ENCODE measurements at regions not wholly inside any gene's neighbourhood (a gene's known extent, or its start where the extent isn't known, plus 50 kb on each side); places are given as distances from the start of the nearest gene placed in this dataset.
"Not testable (repeated sequence)": the region's sequence is repeated elsewhere in the genome, so short reads cannot be mapped to it uniquely, and the experiment has no call there.

DNA sequence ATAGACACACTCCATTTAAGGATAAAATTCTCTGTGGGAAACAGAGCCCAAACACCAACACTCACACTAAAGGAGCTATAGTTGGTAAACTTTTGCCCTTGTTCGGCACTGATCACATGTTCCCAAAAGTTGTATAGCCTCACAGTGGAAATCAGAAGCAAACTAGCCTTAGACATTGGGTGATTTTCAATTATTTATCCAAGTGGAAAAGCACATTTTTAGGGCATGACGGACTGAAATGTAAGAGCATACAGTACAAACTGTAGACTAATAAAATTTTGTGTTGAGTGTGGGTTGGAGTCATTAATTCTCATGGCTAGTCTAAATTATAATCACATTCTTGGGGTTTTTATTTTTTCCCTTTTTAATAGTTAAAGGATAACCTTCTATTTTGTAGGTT is 202.4 kb downstream of the MOXD1 start:
- DNase-seq (ENCODE audit: low spot score): no peak

DNA sequence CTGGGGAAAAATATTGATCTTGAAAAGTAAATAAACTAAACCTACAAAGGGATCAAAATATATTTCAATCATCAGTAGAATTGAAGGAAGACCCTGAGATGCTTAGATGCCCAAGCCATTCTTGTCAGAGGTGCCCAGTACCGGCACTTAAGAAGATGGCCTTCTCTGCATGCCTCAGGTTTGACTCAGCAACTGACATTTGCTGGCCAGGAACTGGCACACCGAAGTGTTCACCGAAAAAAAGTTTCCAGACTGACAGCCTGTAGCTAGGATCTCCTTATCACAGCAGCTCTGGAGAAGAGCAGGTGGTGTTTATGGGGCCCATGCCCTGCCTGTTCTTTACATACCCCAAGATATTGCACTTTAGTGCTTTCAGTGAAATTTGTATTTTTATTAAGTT is 203.2 kb downstream of the MOXD1 start:
- DNase-seq (ENCODE audit: low spot score): no peak

DNA sequence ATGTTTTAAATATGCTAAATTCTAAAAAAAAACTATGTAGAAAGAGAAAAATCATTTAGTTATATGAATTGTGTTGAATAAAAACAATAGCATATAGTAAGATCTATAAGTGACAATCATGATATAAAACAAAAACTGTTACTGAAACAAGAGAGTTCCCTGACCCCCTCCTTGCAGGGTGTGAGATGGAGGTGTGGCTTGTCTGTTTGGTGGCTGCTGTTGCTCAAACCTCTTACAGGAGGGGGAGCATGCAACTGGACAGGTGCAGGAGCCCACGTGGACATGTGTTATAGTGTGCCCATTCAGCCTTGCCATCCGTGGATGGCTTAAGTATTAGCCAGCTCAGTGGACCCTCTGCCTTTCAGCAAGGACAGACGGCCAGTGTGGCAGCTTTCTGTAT is 206.7 kb downstream of the MOXD1 start:
- DNase-seq (ENCODE audit: low spot score): no peak

DNA sequence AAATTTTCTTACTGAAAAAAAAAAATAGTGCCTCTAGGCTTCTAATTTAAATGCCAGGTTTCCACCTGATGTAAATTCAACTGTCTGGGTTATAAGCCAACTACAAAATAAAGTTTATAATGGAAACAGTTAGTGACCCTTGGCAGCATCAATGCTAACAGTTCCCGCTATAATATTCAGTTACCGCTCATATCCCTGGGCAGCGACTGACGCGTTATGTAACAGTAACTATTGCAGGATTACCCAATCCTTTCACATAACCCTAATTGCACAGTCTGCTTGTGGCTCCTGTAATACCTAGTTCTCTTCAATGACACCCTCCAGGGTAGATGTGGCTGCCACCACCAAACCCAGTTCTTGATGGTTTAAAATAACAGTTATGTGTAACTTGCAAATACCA is 208.6 kb downstream of the MOXD1 start:
- DNase-seq (ENCODE audit: low spot score): no peak

DNA sequence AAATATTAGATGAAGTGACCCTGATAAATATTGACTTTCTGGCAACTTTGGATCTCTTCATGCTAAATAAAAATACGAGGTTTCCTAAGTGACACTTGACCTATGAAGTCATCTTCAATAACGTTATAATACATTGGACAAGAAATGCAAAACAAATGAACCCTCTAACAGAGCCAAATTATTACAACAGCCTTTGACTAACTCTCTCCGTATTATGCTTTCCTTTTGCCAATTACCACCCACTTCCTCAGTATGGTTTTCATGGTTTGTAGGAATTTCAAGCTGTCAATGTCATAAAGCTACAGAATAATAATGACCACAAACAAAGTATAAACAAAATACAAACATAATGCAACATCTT is 210.5 kb downstream of the MOXD1 start:
- DNase-seq (ENCODE audit: low spot score): no peak

DNA sequence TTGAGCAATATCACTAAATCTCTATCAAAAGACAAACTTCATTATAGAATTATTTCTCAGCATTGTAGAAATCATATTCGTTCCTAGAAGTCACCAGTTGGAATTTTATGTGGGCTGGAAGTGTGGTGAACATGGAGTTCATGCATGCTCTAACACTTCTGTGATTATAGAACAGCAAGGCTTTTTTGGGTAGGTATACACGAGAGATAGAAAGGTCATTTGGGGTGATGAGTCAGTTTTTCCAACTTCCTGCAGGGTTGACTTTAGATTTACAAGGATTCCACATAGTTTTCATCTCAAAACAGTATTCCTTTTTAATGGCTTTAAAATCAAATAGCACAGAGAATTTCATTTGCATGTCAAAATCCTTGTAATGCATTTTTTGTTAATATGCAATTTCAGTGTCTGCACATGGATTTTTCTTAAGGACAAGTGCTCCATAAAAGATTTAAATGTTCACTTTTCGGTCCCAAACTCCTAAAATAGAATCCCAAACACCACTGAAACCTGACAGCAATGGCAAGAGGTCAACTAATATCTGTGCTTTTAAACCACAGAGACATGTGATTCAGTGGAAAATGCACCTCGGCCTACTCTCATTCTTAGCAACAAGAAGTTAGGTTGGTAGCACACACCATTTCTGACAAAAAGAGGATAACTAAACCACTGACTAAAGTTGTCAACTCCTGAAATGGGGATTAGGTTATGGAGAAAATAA is 211.0 kb downstream of the MOXD1 start:
- DNase-seq (ENCODE audit: low spot score): peak; percentile 10

DNA sequence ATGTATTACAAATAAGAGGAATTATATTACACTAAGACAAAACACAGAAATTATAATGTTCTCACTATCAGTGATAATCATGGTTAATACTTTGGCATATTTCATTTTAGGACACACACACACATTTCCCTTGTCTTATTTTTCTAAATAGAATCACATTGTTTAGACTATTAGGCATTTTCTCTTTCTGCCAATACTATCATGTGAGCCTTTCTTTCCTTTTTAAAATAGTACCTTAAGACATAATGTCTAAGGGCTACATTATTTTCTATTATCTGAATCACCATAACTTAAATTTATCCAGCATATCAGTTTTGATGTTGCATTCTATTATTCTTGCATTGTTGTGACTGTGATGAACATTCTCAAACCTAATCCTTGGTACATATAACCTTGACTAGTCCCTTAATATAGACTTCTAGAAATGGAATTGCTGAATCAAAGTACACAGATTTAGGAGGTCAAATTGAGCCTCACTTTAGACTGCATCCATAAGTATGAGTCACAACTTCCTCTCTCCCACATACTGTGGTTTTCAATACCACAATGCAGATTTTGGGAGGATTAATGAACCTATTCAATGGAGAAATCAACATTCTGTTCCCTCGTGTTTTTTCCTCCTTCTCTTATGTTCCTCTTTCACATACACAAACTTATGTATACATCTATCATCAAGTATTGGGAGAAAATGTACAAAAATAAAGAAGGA is 212.6 kb downstream of the MOXD1 start:
- peak; percentile 39 for DNase-seq (ENCODE audit: low spot score)

DNA sequence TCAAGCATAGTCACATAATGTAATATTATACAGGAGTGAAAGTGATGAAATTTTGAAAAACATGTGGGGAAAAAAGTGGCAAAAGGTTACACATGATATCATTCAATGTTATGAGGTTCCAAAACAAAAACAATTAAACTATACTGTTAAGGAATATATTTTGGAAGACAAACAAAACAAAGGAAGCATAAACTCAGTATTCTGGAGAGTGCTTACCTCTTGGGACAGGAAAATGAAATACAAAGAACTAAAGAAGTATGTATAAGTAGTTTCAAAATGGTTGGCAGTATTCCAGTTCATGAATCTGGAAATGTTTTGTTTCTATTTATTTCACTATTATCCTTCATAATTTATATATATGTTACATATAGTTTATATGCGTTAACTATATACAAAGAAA is 213.5 kb downstream of the MOXD1 start:
- no peak for DNase-seq (ENCODE audit: low spot score)

DNA sequence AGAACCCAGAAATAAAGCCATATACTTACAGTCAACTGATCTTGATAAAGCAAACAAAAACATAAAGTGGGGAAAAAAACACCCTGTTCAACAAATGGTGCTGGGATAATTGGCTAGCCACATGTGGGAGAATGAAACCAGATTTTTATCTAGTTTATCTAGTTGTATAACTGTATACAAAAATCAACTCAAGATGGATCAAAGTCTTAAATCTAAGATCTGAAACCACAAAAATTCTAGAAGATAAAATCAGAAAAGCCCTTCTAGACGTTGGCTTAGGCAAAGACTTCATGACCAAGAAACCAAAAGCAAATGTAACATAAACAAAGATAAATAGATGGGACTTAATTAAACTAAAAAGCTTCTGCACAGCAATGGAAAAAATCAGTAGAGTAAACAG is 216.3 kb downstream of the MOXD1 start:
- DNase-seq (ENCODE audit: low spot score): not testable (repeated sequence)

DNA sequence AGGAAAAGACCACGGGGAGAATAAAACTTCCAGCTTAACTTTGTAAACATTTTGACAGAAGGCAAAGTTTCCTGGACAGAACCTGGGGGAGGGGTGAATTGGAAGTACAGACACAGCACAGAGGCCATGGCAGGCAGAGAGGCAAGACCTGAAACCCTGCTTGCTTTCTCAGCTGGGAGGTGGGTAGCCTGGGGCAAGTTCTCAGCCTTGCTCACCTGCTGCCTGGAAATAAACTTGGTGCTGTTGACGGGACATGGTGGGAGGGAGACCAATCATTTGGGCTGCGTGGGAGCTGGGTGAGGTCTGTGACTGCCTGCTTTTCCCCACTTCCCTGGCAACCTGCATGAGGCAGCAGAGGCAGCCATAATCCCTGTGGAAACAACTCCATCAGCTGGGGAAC is 221.3 kb downstream of the MOXD1 start:
- no peak for DNase-seq (ENCODE audit: low spot score)

DNA sequence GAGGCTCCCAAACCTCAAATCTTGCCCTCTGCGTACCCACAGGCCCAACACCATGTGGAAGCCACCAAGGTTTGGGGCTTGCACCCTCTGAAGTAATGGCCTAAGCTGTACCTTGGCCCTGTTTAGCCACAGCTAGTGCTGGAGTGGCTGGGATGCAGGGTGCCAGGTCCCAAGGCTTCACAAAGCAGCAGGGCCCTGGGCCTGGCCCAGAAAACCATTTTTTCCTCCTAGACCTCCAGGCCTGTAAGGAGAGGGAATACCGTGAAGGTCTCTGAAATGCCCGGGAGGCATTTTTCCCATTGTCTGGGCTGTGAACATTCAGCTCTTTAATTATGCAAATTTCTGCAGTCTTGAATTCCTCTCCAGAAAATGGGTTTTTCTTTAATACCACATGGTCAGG is 223.7 kb upstream of the CCN2 start:
- no peak for DNase-seq (ENCODE audit: low spot score)

DNA sequence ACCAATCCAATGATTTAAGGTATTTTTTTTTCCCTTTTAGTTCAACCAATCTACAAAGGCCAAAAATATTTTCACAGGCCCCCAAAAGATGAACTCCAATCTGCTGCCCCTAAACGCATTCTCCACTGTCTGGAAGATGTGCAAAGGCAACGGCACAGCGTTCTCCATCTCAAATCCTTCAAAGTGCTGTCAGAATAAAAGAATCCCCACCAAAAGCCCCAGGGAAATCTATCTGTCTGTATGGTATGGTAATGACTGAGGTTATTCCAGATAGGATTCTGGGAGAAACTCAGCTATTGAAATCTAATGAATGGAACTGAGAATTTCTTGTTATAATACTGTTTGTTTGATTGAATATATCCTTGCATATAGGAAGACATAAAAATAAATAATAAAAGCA is 217.8 kb upstream of the CCN2 start:
- no peak for DNase-seq (ENCODE audit: low spot score)

DNA sequence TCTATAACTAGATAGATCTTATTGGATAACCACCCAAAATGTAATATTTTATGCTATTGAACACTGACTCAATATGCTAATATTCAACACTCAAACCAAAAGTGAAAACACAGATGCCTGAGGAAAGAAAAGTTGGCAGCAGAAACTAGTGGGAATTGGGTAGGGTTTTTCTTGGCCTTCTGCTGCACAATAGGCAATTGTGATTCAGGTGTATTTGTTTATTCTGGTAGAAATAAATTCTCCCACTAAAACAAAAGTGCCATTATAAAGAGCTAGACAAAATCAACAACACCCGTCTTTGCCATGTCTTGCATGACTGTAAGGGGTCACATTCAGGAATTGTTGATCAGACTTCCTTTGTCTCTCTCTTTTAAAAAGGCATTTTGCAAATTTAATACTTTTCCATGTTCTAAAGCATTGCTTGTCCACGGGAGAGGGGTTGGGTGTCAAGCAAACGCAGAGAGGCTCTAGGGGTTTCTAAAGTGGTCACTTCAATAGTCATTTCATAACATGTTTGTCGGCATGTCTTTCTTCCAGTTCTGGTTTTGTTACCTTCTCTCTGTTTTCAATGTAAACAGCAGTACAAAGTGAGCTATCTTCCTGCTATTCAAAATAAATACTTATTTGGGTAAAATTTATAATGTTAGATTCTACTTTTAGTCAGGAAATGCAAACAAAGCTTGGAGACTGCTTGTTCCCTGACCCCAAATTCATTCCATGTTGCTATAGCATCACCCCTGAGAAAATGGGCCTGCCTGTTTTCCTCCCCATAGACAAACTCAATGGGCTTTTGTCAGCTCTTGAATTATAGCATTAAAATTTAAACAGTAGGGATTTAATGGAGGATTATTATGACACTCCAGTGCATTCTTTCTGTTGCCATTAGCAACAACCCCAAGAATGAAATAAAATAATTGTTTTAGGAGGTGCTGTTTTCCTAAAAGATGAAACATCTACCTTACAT is 217.0 kb upstream of the CCN2 start:
- no peak for DNase-seq (ENCODE audit: low spot score)

DNA sequence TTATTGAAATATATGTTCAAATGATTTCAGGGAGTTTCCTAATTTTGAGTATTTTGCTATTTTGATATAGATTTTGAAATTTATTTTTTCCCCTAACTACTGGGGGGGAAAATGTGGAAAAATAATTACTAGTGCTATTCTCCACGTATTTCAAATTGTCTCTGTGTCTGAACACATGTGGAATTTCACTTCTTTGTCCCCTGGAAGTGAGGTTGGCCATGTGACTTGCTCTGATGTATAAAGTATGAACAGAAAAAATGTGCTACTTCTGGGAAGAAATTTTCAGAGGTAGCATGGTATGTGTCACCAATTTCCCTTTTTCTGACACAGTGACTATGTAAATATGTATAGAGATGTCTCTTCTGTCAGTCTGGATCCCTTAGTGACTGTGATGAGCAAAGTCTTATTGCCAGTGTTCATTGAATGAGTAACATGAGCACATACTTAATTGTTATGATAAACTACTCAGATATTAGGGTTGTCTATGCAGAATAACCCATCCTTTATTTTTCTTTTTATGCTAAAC is 215.4 kb upstream of the CCN2 start:
- no peak for DNase-seq (ENCODE audit: low spot score)

DNA sequence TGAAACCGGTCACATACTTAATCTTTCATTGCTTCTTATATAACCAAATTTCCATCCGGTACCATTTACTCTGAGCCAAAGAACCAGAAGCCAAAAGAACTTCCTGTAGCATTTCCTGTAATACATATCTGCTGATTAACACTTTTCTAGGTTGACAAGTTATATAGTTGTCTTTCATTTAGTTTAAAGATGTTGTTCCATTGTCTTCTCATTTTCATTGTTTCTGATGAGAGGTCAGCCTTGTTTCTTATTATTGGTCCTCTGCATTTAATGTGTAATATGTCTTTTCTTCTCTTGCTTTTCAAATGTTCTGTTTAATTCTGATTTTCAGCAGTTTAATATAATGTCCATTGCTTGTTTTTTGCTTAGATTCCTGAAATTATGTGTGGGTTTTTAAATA is 214.5 kb upstream of the CCN2 start:
- DNase-seq (ENCODE audit: low spot score): no peak

DNA sequence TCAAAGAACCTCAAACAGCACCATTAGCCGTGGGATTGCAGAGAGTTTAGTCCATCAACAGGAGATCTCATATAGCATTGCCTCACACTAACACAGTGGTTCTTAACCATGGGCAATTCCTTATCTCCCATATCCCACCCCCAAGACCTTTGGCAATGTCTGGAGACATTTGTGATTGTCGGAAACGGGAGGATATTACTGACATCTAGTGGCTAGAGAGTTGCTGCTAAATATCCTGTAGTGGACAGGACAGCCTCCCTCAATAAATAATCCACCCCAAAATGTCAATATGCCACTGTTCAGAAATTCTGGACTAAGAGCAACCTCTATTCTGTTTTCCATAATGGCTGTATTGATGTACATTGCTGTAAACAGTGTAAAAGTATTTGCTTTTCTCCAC is 210.1 kb upstream of the CCN2 start:
- peak; percentile 51 for DNase-seq (ENCODE audit: low spot score)

DNA sequence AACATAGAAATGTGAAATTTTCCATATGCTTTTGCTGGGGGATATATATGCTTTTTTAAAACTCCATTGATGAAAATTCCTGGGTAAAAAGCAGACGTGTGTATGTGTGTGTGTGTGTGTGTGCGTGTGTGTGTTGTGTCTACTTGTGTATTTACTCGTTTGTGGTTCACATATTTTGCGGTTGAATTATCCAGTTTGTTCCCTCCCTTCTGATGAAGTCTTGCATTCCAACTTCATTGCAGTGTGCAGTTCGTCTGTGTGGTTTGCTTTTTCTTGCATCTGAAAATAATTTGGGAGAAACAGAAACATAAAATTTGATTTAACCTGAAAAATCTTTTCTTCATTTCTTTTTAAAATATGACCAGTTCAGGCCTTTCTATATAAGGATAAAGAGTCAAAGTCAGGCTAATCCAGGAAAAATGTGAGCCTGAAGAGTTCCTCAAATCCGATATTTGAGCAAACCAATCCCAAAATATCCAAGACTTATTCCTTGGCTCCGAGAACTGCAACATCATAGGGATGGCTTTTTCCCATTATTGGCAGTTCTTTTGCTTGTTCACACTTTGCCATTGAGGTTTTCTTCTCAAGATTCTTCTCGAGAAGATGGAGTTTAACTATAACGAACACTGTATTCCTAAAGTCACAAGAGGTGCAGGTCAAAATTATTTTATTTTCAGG is 202.2 kb upstream of the CCN2 start:
- no peak for DNase-seq (ENCODE audit: low spot score)

DNA sequence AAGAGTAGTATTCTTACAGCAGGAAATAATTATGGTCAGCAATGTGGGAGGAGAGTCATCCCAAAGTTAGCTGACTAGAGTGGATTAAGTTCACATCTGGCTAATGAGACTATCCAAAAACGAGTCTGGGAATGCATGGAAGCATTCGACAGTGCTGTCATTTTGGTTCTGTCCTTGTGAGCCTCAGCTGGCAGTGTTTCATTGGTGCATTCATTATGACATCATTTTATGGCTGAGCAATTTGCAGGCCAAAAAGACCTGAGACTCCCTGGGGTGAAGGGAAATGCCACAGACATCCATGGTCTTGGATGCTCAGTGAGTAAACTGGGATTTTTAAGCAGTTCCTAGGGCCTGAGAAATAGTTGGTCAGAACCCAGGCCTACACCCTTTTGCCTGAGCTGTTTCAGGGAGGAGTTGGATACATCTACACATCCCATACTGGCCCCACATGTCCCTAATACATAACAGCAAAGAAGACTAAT is 196.4 kb upstream of the CCN2 start:
- peak; percentile 31 for DNase-seq (ENCODE audit: low spot score)

DNA sequence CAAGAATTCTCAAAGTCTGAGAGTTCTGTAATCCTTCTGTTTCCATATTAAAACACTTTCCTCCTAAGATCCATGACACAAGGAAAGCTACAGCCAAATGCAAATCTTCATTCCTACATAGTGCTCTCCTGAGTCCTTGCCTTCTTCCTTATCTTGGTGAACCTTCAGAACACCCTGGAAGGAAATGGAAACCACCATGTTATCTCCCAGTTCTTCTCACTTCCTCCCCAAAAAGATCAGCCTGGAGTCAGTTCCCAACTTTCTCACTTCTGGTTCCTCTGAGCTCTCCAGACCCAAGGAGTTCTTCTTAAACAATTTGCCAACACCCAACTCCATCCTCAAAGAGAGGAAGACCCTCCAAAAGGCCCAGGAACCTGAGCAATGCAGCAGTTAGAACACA is 193.3 kb upstream of the CCN2 start:
- no peak for DNase-seq (ENCODE audit: low spot score)

DNA sequence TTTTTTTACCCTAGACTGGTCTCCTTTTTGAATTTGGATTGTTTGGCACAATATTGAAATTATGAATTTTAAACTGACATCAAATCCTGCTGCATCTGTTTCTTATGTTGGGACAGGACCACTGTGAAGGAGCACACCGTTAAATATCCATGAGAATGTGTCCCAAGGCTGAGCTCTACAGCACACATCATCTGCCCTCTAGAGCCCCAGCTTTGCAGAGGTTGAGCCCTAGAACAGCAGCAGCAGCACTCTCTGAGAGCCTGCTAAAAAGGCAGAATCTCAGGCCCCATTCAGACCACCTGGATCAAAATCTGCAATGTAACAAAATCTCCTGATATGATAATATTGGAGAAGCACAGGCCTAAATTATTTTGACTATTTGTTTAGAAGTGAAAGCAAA is 192.1 kb upstream of the CCN2 start:
- no peak for DNase-seq (ENCODE audit: low spot score)

DNA sequence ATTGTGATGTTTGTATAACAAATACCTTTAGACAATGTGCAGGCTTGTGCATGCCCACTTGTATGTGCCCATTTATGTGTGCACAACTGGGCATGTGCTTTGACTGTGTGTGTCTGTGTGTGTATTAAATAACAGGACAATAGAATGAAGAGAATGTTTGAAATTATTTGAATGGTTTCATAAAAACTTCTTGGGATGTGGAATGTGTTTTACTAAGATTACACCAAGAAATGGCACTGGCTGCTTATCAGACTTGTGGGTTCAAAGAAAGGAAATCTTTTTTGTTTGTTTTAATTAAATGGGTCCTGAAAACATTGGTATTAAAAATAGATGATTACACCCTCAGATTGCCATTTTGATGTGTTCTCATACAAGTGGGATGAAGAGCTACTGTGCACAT is 191.6 kb upstream of the CCN2 start:
- DNase-seq (ENCODE audit: low spot score): no peak

DNA sequence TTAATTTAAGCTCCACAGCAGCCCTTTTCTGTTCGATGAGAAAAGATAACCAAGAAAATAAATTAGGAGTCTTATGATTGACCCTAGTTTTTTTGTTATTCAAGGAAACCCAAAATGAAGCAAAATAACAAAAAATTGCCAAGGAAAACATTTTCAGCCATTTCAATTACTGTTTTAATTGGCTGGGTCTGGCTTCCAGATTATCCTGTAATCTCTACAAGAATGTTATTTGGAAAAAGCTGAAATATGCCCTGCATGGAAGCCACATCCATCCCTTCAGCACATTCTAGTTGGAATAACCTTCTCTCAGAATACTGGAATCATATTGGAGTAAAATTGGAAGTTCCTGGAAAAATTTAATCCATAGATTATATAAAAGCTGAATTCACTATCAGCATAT is 191.1 kb upstream of the CCN2 start:
- no peak for DNase-seq (ENCODE audit: low spot score)

Measured in kidney tubule cell (primary cell).